GM12878 (cell line): ENCODE measurements at regions not wholly inside any gene's neighbourhood (a gene's known extent, or its start where the extent isn't known, plus 50 kb on each side); places are given as distances from the start of the nearest gene placed in this dataset.

Experiments
- ATAC-seq: fragments of 200-7000 bp; cut with Tn5 transposase; 3 replicates; pipeline ENCODE4 v1.9.1; 2020; ENCODE audit warnings: mild to moderate bottlenecking, moderate library complexity
- BruUV-seq: library from RNA; stranded (reverse); fragments of 400-500 nt; replicated peaks from 2 replicates; lab custom pipeline; 2021; lab: Mats Ljungman, UMichigan
- CTCF ChIA-PET: fragments of 300-600 bp; sonication (Branson Sonifier 250); formaldehyde crosslinking; extraction: SDS; loops from one replicate; lab custom pipeline; 2021; ENCODE audit warnings: inconsistent platforms; lab: Yijun Ruan, JAX
- POLR2A ChIA-PET: fragments of 350-600 bp; formaldehyde crosslinking; extraction: SDS; loops from one replicate; lab custom pipeline; 2021; ENCODE audit warnings: inconsistent platforms; lab: Charles Lee
- RAD21 ChIA-PET: fragments of 300-600 bp; sonication (Branson Sonifier 250); formaldehyde crosslinking; loops from one replicate; lab custom pipeline; 2023; ENCODE audit warnings: antibody characterized with exemption; ENCODE audit not compliant: unreplicated experiment; lab: Charles Lee
- SMC1A ChIA-PET: fragments of 300-600 bp; sonication (Branson Sonifier 250); formaldehyde crosslinking; loops from one replicate; lab custom pipeline; 2023; ENCODE audit not compliant: unreplicated experiment, uncharacterized antibody; lab: Charles Lee
- DNase-seq: peaks from one replicate; pipeline ENCODE4 v3.0.0-alpha.2; 2011; ENCODE audit warnings: low read depth, low spot score
- FAIRE-seq: peaks from 3 replicates; lab custom pipeline; 2011; peaks lifted over from hg19 to GRCh38; lab: Jason Lieb, UNC
- H2AFZ ChIP-seq: 2 replicates; pipeline ENCODE4 v1.6.0; 2011; ENCODE audit warnings: low read depth, low read length, control low read depth; ENCODE audit not compliant: control insufficient read depth
- H3K27ac ChIP-seq: 2 replicates; pipeline ENCODE4 v1.5.1; 2011; ENCODE audit warnings: control low read depth; ENCODE audit not compliant: control insufficient read depth, insufficient read depth
- H3K27me3 ChIP-seq, 2 experiments: replicated peaks in 1 of 2; 2 replicates each; pipeline versions ENCODE4 v1.6.0 to v1.6.1; 2011; ENCODE audit warnings: low read length in 1 of 2; ENCODE audit not compliant: control insufficient read depth in 2 of 2, insufficient read depth in 2 of 2
- H3K36me3 ChIP-seq, 2 experiments: 2 replicates each; pipeline ENCODE4 v1.5.1; 2011; ENCODE audit warnings: low read length in 1 of 2; ENCODE audit not compliant: control insufficient read depth in 2 of 2, insufficient read depth in 2 of 2
- H3K4me1 ChIP-seq: 2 replicates; pipeline ENCODE4 v1.6.1; 2011; ENCODE audit warnings: mild to moderate bottlenecking, low read length, moderate library complexity, mixed read lengths; ENCODE audit not compliant: control insufficient read depth, insufficient read depth
- H3K4me2 ChIP-seq: 2 replicates; pipeline ENCODE4 v1.6.0; 2011; ENCODE audit warnings: control low read depth; ENCODE audit not compliant: control insufficient read depth, insufficient read depth
- H3K4me3 ChIP-seq: fragments of 200-600 bp; sonication (generic); 2 replicates; pipeline ENCODE4 v1.5.1; 2016
- H3K79me2 ChIP-seq: 2 replicates; pipeline ENCODE4 v1.6.0; 2011; ENCODE audit warnings: low read length; ENCODE audit not compliant: control insufficient read depth, insufficient read depth
- H3K9ac ChIP-seq: 2 replicates; pipeline ENCODE4 v1.8.0; 2011; ENCODE audit warnings: low read length, control low read depth, mixed read lengths; ENCODE audit not compliant: control insufficient read depth, insufficient read depth
- H3K9me3 ChIP-seq: replicated peaks from 3 replicates; pipeline ENCODE4 v1.5.1; 2011; ENCODE audit warnings: mild to moderate bottlenecking, low read length; ENCODE audit not compliant: control insufficient read depth, insufficient read depth
- H4K20me1 ChIP-seq: 2 replicates; pipeline ENCODE4 v1.6.0; 2011; ENCODE audit not compliant: control insufficient read depth, insufficient read depth
- CBFB ChIP-seq: IDR thresholded peaks from 2 replicates; pipeline ENCODE4 v1.6.1; 2016; ENCODE audit warnings: antibody characterized with exemption, low read depth
- IRF4 ChIP-seq: IDR thresholded peaks from 2 replicates; pipeline ENCODE4 v1.6.1; 2011; ENCODE audit warnings: low read depth, low read length
- PAX5 ChIP-seq: IDR thresholded peaks from 2 replicates; pipeline ENCODE4 v1.6.1; 2011; ENCODE audit warnings: low read depth, low read length, borderline replicate concordance
- RBBP5 ChIP-seq: fragments of 200-600 bp; sonication (generic); conservative IDR thresholded peaks from 2 replicates; pipeline ENCODE4 v1.6.1; 2016
- TCF3 ChIP-seq: IDR thresholded peaks from 2 replicates; pipeline ENCODE4 v1.6.1; 2012; ENCODE audit warnings: low read depth, mild to moderate bottlenecking, low read length, borderline replicate concordance; ENCODE audit not compliant: insufficient read depth
- YBX1 ChIP-seq: fragments of 450-650 bp; IDR thresholded peaks from 2 replicates; pipeline ENCODE4 v1.6.1; 2016; ENCODE audit warnings: antibody characterized with exemption
- WGBS: methylation state at CpG from one replicate; pipeline ENCODE4 v1.1.6; 2016; ENCODE audit warnings: low lambda C conversion rate; ENCODE audit not compliant: insufficient replicate concordance, insufficient coverage; ENCODE audit errors: missing lambda C conversion rate; 5-methylcytosine and 5-hydroxymethylcytosine counted together
- in situ Hi-C: fragments of 300-500 bp; cut with MboI; formaldehyde crosslinking; loops from 9 replicates; pipeline ENCODE4 v1.14.3; 2018; ENCODE audit warnings: mixed read lengths
- intact Hi-C: fragments of 100-400 bp; cut with micrococcal nuclease; formaldehyde crosslinking; loops from one replicate; pipeline ENCODE4 v1.14.2; 2022; ENCODE audit not compliant: unreplicated experiment
- TF ChIP-seq, protein P1 (sequence below): fragments of 450-650 bp; formaldehyde crosslinking; IDR thresholded peaks from 2 replicates; pipeline ENCODE4 v1.5.0; 2022; ENCODE audit warnings: mild to moderate bottlenecking, missing genetic modification characterization
- TF ChIP-seq, protein P2 (sequence below): IDR thresholded peaks from 2 replicates; pipeline ENCODE4 v1.6.1; 2012; ENCODE audit warnings: improper control_type of control experiment, low read depth, low read length; ENCODE audit not compliant: insufficient replicate concordance

DNA sequence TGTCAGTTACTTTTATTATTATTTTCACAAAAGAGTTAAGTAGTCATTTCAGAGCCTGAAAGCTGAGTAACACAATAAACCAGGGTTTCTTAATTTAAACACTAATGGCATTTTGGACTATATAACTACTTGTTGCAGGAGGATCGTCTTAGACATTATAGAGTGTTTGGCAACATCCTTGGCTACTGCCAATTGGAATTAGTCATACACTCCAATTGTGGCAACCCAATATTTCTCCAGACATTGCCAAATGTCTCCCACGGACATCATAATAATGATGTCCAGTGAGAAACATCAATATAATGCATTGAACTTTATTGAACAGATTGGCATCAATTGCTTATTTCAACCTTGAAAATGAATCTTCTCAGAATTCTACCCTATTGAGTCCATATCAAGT lies 441.9 kb upstream of the ADGRL4 start:
- SMC1A ChIA-PET, result no interaction called here
- FAIRE-seq (no peak), ATAC-seq (no peak), DNase-seq (no peak)
- BruUV-seq, result no TSS peak
- no peaks in the 10 kb centered on the region for H4K20me1 ChIP-seq
- CTCF ChIA-PET, result no interaction called here
- no peaks in the 10 kb centered on the region for H3K9me3 ChIP-seq
- no peaks in the 10 kb centered on the region for H3K36me3 ChIP-seq
- TF ChIP-seq IRF4, result no peak
- TF ChIP-seq RBBP5, result no peak
- TF ChIP-seq TCF3, result no peak
- TF ChIP-seq, protein P1, sequence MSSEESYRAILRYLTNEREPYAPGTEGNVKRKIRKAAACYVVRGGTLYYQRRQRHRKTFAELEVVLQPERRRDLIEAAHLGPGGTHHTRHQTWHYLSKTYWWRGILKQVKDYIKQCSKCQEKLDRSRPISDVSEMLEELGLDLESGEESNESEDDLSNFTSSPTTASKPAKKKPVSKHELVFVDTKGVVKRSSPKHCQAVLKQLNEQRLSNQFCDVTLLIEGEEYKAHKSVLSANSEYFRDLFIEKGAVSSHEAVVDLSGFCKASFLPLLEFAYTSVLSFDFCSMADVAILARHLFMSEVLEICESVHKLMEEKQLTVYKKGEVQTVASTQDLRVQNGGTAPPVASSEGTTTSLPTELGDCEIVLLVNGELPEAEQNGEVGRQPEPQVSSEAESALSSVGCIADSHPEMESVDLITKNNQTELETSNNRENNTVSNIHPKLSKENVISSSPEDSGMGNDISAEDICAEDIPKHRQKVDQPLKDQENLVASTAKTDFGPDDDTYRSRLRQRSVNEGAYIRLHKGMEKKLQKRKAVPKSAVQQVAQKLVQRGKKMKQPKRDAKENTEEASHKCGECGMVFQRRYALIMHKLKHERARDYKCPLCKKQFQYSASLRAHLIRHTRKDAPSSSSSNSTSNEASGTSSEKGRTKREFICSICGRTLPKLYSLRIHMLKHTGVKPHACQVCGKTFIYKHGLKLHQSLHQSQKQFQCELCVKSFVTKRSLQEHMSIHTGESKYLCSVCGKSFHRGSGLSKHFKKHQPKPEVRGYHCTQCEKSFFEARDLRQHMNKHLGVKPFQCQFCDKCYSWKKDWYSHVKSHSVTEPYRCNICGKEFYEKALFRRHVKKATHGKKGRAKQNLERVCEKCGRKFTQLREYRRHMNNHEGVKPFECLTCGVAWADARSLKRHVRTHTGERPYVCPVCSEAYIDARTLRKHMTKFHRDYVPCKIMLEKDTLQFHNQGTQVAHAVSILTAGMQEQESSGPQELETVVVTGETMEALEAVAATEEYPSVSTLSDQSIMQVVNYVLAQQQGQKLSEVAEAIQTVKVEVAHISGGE (CRISPR knock-in tag), result no peak
- no peak for TF ChIP-seq PAX5
- TF ChIP-seq, protein P2, sequence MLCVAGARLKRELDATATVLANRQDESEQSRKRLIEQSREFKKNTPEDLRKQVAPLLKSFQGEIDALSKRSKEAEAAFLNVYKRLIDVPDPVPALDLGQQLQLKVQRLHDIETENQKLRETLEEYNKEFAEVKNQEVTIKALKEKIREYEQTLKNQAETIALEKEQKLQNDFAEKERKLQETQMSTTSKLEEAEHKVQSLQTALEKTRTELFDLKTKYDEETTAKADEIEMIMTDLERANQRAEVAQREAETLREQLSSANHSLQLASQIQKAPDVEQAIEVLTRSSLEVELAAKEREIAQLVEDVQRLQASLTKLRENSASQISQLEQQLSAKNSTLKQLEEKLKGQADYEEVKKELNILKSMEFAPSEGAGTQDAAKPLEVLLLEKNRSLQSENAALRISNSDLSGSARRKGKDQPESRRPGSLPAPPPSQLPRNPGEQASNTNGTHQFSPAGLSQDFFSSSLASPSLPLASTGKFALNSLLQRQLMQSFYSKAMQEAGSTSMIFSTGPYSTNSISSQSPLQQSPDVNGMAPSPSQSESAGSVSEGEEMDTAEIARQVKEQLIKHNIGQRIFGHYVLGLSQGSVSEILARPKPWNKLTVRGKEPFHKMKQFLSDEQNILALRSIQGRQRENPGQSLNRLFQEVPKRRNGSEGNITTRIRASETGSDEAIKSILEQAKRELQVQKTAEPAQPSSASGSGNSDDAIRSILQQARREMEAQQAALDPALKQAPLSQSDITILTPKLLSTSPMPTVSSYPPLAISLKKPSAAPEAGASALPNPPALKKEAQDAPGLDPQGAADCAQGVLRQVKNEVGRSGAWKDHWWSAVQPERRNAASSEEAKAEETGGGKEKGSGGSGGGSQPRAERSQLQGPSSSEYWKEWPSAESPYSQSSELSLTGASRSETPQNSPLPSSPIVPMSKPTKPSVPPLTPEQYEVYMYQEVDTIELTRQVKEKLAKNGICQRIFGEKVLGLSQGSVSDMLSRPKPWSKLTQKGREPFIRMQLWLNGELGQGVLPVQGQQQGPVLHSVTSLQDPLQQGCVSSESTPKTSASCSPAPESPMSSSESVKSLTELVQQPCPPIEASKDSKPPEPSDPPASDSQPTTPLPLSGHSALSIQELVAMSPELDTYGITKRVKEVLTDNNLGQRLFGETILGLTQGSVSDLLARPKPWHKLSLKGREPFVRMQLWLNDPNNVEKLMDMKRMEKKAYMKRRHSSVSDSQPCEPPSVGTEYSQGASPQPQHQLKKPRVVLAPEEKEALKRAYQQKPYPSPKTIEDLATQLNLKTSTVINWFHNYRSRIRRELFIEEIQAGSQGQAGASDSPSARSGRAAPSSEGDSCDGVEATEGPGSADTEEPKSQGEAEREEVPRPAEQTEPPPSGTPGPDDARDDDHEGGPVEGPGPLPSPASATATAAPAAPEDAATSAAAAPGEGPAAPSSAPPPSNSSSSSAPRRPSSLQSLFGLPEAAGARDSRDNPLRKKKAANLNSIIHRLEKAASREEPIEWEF, result no peak
- no peak for TF ChIP-seq CBFB
- no peak for TF ChIP-seq YBX1
- no peaks in the 10 kb centered on the region for H3K4me1 ChIP-seq
- no peak overlapping the region for H3K27ac ChIP-seq
- H2AFZ ChIP-seq, result no peak overlapping the region
- intact Hi-C loops, result no loop called here
- RAD21 ChIA-PET, result no interaction called here
- H3K4me2 ChIP-seq, result no peak overlapping the region
- no peaks in the 10 kb centered on the region for H3K79me2 ChIP-seq
- H3K9ac ChIP-seq, result no peak overlapping the region
- WGBS, result 0% methylated on average over 2 of the region's 2 CpGs
- in situ Hi-C loops, result no loop called here
- H3K27me3 ChIP-seq, result no peaks in the 10 kb centered on the region
- POLR2A ChIA-PET, result no interaction called here
- H3K4me3 ChIP-seq, result no peak overlapping the region
